ENCODE measurements at regions not wholly inside any gene's neighbourhood (a gene's known extent, or its start where the extent isn't known, plus 50 kb on each side); places are given as distances from the start of the nearest gene placed in this dataset.
"Not testable (repeated sequence)": the region's sequence is repeated elsewhere in the genome, so short reads cannot be mapped to it uniquely, and the experiment has no call there.

DNA sequence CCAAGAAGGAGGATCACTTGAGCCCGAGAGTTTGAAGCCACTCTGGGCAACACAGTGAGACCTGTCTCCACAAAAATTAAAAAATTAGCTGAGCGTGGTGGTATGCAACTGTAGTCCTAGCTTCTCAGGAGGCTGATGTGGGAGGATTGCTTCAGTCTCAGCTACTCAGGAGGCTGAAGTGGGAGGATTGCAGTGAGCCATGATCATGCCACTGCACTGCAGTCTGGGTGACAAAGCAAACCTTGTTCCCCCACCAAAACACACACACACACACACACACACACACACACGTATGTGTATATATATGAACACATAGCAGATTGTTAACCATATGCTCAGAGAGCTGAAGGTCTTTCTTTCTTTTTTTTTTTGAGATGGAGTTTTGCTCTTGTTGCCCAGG, 157.5 kb upstream of the MAST4 start:
- Mint-ChIP-seq H3K4me3 (ENCODE audit: unreplicated experiment) (no peak overlapping the region), H3K27me3 (ENCODE audit: unreplicated experiment) (no peaks in the 10 kb centered on the region), H3K4me1 (ENCODE audit: low read depth, unreplicated experiment) (no peaks in the 10 kb centered on the region)

DNA sequence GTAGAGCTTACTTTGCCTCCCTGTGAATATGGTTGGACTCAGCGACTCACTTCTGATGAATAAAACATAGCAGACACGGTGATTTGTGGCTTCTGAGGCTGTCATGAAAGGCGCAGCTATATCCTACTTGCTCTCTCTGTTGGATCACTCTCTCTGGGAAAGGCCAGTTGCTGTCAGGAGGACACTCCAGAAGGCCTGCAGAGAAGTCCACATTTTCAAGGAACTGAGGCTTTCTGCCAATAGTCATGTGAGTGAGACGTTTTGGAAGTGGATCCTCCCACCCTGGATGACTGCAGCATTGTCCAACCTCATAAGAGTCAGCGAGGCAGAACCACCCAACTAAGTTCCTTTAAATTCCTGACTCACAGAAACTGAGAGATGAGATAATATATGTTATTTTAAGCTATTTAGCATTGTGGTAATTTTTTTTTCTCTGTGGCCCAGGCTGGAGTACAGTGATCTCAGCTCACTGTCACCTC, 156.0 kb upstream of the MAST4 start:
- Mint-ChIP-seq H3K27ac (ENCODE audit: unreplicated experiment) (no peak overlapping the region), H3K36me3 (ENCODE audit: unreplicated experiment) (no peaks in the 10 kb centered on the region), H3K9me3 (ENCODE audit: unreplicated experiment) (no peaks in the 10 kb centered on the region), H3K4me3 (ENCODE audit: unreplicated experiment) (no peak overlapping the region), H3K4me1 (ENCODE audit: low read depth, unreplicated experiment) (no peaks in the 10 kb centered on the region), H3K27me3 (ENCODE audit: unreplicated experiment) (no peaks in the 10 kb centered on the region)
- DNase-seq: no peak
- TF ChIP-seq, protein P1, sequence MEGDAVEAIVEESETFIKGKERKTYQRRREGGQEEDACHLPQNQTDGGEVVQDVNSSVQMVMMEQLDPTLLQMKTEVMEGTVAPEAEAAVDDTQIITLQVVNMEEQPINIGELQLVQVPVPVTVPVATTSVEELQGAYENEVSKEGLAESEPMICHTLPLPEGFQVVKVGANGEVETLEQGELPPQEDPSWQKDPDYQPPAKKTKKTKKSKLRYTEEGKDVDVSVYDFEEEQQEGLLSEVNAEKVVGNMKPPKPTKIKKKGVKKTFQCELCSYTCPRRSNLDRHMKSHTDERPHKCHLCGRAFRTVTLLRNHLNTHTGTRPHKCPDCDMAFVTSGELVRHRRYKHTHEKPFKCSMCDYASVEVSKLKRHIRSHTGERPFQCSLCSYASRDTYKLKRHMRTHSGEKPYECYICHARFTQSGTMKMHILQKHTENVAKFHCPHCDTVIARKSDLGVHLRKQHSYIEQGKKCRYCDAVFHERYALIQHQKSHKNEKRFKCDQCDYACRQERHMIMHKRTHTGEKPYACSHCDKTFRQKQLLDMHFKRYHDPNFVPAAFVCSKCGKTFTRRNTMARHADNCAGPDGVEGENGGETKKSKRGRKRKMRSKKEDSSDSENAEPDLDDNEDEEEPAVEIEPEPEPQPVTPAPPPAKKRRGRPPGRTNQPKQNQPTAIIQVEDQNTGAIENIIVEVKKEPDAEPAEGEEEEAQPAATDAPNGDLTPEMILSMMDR (IDR thresholded peaks at IDR 0.05; ENCODE audit: partially characterized antibody, unreplicated experiment): no peak

More for the DNA sequence above, 157.5 kb upstream of the MAST4 start:
- Mint-ChIP-seq H3K9me3 (ENCODE audit: unreplicated experiment) (no peaks in the 10 kb centered on the region), H3K36me3 (ENCODE audit: unreplicated experiment) (no peaks in the 10 kb centered on the region), H3K27ac (ENCODE audit: unreplicated experiment) (no peak overlapping the region)
- TF ChIP-seq, protein P1 (IDR thresholded peaks at IDR 0.05; ENCODE audit: partially characterized antibody, unreplicated experiment): no peak
- no peak for DNase-seq

DNA sequence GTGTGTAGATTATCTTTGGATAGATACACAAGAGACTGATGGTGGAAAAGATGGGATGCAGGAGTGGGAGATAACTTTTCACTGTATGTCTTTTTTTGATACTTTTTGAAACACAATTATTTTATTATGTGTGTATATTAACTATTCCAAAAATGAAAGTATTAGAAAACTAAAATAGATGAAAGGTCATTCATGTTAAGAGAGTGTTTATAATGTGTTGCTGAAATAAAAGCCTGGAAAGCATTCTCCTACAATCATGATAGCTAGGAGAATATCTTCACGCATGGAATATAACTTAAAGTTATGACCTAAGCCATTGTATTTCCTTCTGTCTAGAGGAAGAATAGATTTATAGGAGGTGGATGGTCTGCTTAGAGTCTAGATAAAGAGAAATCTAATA, 154.8 kb upstream of the MAST4 start:
- Mint-ChIP-seq H3K27ac (ENCODE audit: unreplicated experiment) (no peak overlapping the region), H3K4me1 (ENCODE audit: low read depth, unreplicated experiment) (no peaks in the 10 kb centered on the region), H3K36me3 (ENCODE audit: unreplicated experiment) (no peaks in the 10 kb centered on the region), H3K9me3 (ENCODE audit: unreplicated experiment) (no peaks in the 10 kb centered on the region), H3K4me3 (ENCODE audit: unreplicated experiment) (no peak overlapping the region), H3K27me3 (ENCODE audit: unreplicated experiment) (no peaks in the 10 kb centered on the region)
- TF ChIP-seq, protein P1 (IDR thresholded peaks at IDR 0.05; ENCODE audit: partially characterized antibody, unreplicated experiment): no peak
- no peak for DNase-seq

DNA sequence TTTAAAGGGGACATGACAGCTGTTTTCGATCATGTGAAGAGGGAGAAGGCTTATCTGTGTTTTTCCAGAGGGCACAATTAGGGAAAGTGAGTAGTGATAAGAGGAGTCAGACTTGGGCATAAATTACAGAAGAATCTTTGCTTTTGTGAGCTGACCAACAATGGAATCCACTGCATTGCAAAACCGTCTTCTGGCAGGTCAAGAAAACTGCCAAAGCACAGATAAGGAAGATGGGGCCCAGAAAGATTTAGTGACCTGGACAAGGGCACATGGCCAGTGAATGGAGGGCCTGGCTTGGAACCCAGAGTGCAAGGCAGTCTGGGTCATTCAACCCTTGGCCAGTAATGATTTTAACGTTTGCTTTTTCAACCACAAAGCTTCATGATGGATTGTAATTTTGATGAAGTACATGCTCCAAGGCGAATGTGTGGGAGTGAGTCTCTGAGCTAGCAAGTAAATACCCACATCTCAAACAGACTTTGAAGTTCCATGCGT, 153.2 kb upstream of the MAST4 start:
- no peaks in the 10 kb centered on the region for H3K27me3 Mint-ChIP-seq (ENCODE audit: unreplicated experiment)
- H3K4me3 Mint-ChIP-seq (ENCODE audit: unreplicated experiment): no peak overlapping the region
- H3K27ac Mint-ChIP-seq (ENCODE audit: unreplicated experiment): no peak overlapping the region
- H3K9me3 Mint-ChIP-seq (ENCODE audit: unreplicated experiment): no peaks in the 10 kb centered on the region
- no peaks in the 10 kb centered on the region for H3K4me1 Mint-ChIP-seq (ENCODE audit: low read depth, unreplicated experiment)
- TF ChIP-seq, protein P1 (IDR thresholded peaks at IDR 0.05; ENCODE audit: partially characterized antibody, unreplicated experiment): no peak
- peaks cover 5% of the 10 kb centered on the region for H3K36me3 Mint-ChIP-seq (ENCODE audit: unreplicated experiment)
- no peak for DNase-seq

DNA sequence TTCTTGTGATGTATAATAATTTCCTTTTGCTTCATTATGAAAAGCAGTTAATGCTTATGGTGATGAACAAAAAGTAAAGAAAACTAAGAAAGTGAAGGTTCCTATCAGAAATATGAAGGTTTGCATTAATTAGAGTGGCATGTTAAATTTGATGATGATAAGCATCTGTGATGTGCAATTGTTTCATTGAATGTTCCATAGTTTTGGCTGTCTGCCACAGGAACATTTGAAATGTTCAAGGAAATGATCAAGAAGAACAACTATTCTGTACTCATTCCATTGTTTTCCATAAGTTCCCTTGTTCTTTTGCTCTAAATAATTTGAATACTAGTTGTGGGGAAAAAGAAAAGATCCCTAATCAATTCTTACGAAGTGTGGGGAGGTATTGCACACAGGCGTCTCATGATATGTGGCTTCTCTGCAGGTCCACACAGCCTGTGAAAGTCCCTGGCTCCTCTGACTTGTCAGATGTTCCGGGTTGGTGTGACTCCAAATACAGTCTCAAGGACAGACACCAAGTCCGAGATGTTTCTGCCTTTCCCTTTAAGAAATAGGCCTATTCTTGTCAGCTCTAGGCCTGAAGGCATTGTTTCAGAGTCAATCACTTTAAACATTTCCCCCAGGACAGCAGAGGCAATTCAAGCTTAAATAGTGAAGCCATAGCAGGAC, 152.6 kb upstream of the MAST4 start:
- no peak overlapping the region for H3K27ac Mint-ChIP-seq (ENCODE audit: unreplicated experiment)
- H3K36me3 Mint-ChIP-seq (ENCODE audit: unreplicated experiment): peaks cover 5% of the 10 kb centered on the region

DNA sequence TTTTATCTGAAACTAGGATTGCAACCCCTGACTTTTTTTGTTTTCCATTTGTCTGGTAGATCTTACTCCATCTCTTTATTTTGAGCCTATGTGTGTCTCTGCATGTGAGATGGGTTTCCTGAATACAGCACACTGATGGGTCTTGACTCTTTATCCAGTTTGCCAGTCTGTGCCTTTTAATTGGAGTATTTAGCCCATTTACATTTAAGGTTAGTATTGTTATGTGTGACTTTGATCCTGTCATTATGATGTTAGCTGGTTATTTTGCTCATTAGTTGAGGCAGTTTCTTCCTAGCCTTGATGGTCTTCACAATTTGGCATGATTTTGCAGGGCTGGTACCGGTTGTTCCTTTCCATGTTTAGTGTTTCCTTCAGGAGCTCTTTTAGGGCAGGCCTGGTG, 148.1 kb upstream of the MAST4 start:
- not testable (repeated sequence) for H3K9me3 Mint-ChIP-seq (ENCODE audit: unreplicated experiment); DNase-seq; H3K4me1 Mint-ChIP-seq (ENCODE audit: low read depth, unreplicated experiment); H3K4me3 Mint-ChIP-seq (ENCODE audit: unreplicated experiment); H3K27me3 Mint-ChIP-seq (ENCODE audit: unreplicated experiment); H3K27ac Mint-ChIP-seq (ENCODE audit: unreplicated experiment)
- peaks cover 23% of the 10 kb centered on the region for H3K36me3 Mint-ChIP-seq (ENCODE audit: unreplicated experiment)

More for the DNA sequence above, 152.6 kb upstream of the MAST4 start:
- Mint-ChIP-seq H3K9me3 (ENCODE audit: unreplicated experiment) (peaks cover 2% of the 10 kb centered on the region), H3K4me3 (ENCODE audit: unreplicated experiment) (no peak overlapping the region), H3K4me1 (ENCODE audit: low read depth, unreplicated experiment) (no peaks in the 10 kb centered on the region), H3K27me3 (ENCODE audit: unreplicated experiment) (no peaks in the 10 kb centered on the region)
- TF ChIP-seq, protein P1 (IDR thresholded peaks at IDR 0.05; ENCODE audit: partially characterized antibody, unreplicated experiment): no peak
- no peak for DNase-seq

Measured in glutamatergic neuron (in vitro differentiated cells).